ENCODE measurements at regions not wholly inside any gene's neighbourhood (a gene's known extent, or its start where the extent isn't known, plus 50 kb on each side); places are given as distances from the start of the nearest gene placed in this dataset.

DNA sequence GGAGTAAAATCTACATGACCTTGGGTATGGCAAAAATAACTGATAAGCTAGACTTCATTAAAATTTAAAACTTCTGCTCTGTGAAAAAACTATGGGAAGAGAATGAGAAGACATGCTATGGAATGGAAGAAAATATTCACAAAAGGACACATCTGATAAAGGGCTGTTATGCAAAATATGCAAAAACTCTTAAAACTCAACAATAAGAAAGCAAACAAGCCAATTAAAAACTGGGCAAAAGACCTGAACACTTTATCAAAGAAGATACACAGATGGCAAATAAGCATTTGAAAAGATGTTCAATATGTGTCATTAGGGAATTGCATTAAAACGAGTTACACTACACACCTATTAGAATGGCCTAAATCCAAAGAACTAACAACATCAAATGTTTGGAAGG, 439.5 kb downstream of the EFNA5 start:
- H3K9me3 ChIP-seq (ENCODE audit: insufficient read depth, low read depth, low read length), result no peaks in the 10 kb centered on the region
- H3K36me3 ChIP-seq (ENCODE audit: insufficient read depth, low read depth, low read length), result no peaks in the 10 kb centered on the region
- no peak overlapping the region for H3K27ac ChIP-seq (ENCODE audit: low read length)
- no peak overlapping the region for H3K4me3 ChIP-seq (ENCODE audit: low read length)
- H3K4me1 ChIP-seq (ENCODE audit: insufficient read depth, low read length), result no peaks in the 10 kb centered on the region
- no peaks in the 10 kb centered on the region for H3K27me3 ChIP-seq (ENCODE audit: insufficient read depth, low read length)
- no peak overlapping the region for H3K9ac ChIP-seq (ENCODE audit: low read depth, low read length)

- no peaks in the 10 kb centered on the region for H3K27me3 ChIP-seq (ENCODE audit: insufficient read depth, low read length)
- H3K9me3 ChIP-seq (ENCODE audit: insufficient read depth, low read depth, low read length), result no peaks in the 10 kb centered on the region
Observed at GRCh38 chr5:107230367-107230766, 440.4 kb downstream of the EFNA5 start.

DNA sequence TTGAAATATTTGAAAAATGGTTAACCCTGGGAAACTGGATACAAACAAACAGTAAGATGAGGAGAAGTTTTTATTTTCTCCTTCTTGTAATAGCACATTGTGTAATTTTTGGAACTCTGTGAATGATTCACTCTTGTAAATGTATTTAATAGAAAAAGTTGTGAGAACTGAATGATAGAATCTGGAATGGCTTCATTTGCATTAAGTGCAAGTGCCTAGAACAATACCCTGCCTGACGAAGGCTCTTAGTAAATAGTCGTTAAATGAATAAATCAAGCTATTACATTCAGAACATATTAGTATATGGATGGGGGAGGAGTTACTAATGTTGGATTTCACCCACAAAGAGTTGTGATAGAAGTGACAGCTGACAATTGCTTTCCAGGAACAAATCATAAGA, 442.5 kb downstream of the EFNA5 start:
- Histone ChIP-seq H3K36me3 (ENCODE audit: insufficient read depth, low read depth, low read length) (no peaks in the 10 kb centered on the region), H3K9ac (ENCODE audit: low read depth, low read length) (no peak overlapping the region), H3K9me3 (ENCODE audit: insufficient read depth, low read depth, low read length) (no peaks in the 10 kb centered on the region), H3K27me3 (ENCODE audit: insufficient read depth, low read length) (no peaks in the 10 kb centered on the region), H3K4me3 (ENCODE audit: low read length) (no peak overlapping the region), H3K4me1 (ENCODE audit: insufficient read depth, low read length) (no peaks in the 10 kb centered on the region), H3K27ac (ENCODE audit: low read length) (no peak overlapping the region)

More at GRCh38 chr5:107230367-107230766, 440.4 kb downstream of the EFNA5 start:
- Histone ChIP-seq H3K4me3 (ENCODE audit: low read length) (no peak overlapping the region), H3K9ac (ENCODE audit: low read depth, low read length) (no peak overlapping the region), H3K36me3 (ENCODE audit: insufficient read depth, low read depth, low read length) (no peaks in the 10 kb centered on the region), H3K4me1 (ENCODE audit: insufficient read depth, low read length) (no peaks in the 10 kb centered on the region), H3K27ac (ENCODE audit: low read length) (no peak overlapping the region)

- Histone ChIP-seq H3K4me1 (ENCODE audit: insufficient read depth, low read length) (no peaks in the 10 kb centered on the region), H3K27ac (ENCODE audit: low read length) (no peak overlapping the region), H3K9me3 (ENCODE audit: insufficient read depth, low read depth, low read length) (no peaks in the 10 kb centered on the region), H3K36me3 (ENCODE audit: insufficient read depth, low read depth, low read length) (no peaks in the 10 kb centered on the region), H3K4me3 (ENCODE audit: low read length) (no peak overlapping the region), H3K9ac (ENCODE audit: low read depth, low read length) (no peak overlapping the region), H3K27me3 (ENCODE audit: insufficient read depth, low read length) (no peaks in the 10 kb centered on the region)
Observed at GRCh38 chr5:107224272-107224671, 446.5 kb downstream of the EFNA5 start.

DNA sequence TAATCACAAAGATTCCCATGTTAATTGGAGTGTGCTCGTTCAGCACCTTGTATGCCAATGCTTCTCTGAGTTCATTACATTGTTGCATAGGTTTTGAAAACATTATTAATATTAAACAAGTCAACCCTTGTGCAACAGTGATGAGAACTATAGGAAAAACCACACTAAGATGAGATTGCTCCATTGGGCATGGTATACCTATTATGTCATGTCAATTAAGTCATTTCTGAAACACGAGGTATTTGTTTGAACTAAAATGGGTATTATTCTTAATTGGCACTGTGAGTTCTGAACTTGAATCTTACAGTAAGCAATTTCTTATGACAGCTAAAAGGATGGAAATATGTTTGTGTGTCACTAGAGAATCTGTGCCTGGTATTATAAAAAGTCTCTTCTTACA, 447.7 kb downstream of the EFNA5 start:
- H3K36me3 ChIP-seq (ENCODE audit: insufficient read depth, low read depth, low read length), result no peaks in the 10 kb centered on the region
- H3K4me1 ChIP-seq (ENCODE audit: insufficient read depth, low read length), result no peaks in the 10 kb centered on the region
- no peaks in the 10 kb centered on the region for H3K9me3 ChIP-seq (ENCODE audit: insufficient read depth, low read depth, low read length)
- no peak overlapping the region for H3K27ac ChIP-seq (ENCODE audit: low read length)
- H3K4me3 ChIP-seq (ENCODE audit: low read length), result no peak overlapping the region
- H3K27me3 ChIP-seq (ENCODE audit: insufficient read depth, low read length), result no peaks in the 10 kb centered on the region
- H3K9ac ChIP-seq (ENCODE audit: low read depth, low read length), result no peak overlapping the region

GRCh38 chr5:107219993-107220392, 450.7 kb downstream of the EFNA5 start:
- Histone ChIP-seq H3K4me1 (ENCODE audit: insufficient read depth, low read length) (no peaks in the 10 kb centered on the region), H3K27ac (ENCODE audit: low read length) (no peak overlapping the region), H3K27me3 (ENCODE audit: insufficient read depth, low read length) (no peaks in the 10 kb centered on the region), H3K4me3 (ENCODE audit: low read length) (no peak overlapping the region), H3K9me3 (ENCODE audit: insufficient read depth, low read depth, low read length) (no peaks in the 10 kb centered on the region), H3K9ac (ENCODE audit: low read depth, low read length) (no peak overlapping the region), H3K36me3 (ENCODE audit: insufficient read depth, low read depth, low read length) (no peaks in the 10 kb centered on the region)

DNA sequence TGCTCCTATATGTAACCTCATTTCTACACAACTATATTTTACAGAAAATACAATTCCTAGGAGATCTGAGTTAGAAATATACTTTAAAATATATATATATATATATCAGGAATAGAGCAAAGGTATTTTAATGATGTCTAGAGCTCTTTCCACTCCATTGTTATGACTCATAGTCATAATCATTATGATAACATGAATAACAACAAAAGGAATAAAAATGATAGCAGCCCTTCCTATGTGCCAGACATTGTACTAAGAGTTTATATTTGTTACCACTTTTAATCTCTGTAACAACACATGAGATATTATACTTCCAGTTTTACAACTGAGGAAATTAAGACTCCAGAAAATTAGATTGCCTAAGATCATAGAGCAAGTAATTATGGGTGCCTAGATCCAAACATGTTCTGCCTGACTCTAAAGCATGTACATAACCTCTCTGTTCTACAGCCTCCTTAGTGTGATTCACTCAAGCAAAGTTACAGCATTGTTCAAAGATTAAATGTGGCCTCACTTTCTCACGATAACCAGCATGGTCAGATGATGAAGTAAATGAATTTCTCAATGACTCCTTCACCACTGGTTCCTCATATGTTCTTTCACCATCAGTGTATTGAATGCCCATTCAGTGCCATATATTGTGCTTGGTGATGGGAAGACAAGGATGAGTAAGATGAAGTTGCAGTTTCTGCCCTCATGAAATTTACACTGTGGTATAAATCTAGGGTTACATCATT, 452.1 kb downstream of the EFNA5 start:
- no peak overlapping the region for H3K9ac ChIP-seq (ENCODE audit: low read depth, low read length)
- H3K36me3 ChIP-seq (ENCODE audit: insufficient read depth, low read depth, low read length), result no peaks in the 10 kb centered on the region
- no peaks in the 10 kb centered on the region for H3K4me1 ChIP-seq (ENCODE audit: insufficient read depth, low read length)
- H3K27me3 ChIP-seq (ENCODE audit: insufficient read depth, low read length), result no peaks in the 10 kb centered on the region
- no peaks in the 10 kb centered on the region for H3K9me3 ChIP-seq (ENCODE audit: insufficient read depth, low read depth, low read length)
- H3K4me3 ChIP-seq (ENCODE audit: low read length), result no peak overlapping the region
- H3K27ac ChIP-seq (ENCODE audit: low read length), result no peak overlapping the region

GRCh38 chr5:107217721-107218130, 453.0 kb downstream of the EFNA5 start:
- Histone ChIP-seq H3K4me1 (ENCODE audit: insufficient read depth, low read length) (no peaks in the 10 kb centered on the region), H3K27ac (ENCODE audit: low read length) (no peak overlapping the region), H3K9me3 (ENCODE audit: insufficient read depth, low read depth, low read length) (no peaks in the 10 kb centered on the region), H3K9ac (ENCODE audit: low read depth, low read length) (no peak overlapping the region), H3K36me3 (ENCODE audit: insufficient read depth, low read depth, low read length) (no peaks in the 10 kb centered on the region), H3K27me3 (ENCODE audit: insufficient read depth, low read length) (no peaks in the 10 kb centered on the region), H3K4me3 (ENCODE audit: low read length) (no peak overlapping the region)

DNA sequence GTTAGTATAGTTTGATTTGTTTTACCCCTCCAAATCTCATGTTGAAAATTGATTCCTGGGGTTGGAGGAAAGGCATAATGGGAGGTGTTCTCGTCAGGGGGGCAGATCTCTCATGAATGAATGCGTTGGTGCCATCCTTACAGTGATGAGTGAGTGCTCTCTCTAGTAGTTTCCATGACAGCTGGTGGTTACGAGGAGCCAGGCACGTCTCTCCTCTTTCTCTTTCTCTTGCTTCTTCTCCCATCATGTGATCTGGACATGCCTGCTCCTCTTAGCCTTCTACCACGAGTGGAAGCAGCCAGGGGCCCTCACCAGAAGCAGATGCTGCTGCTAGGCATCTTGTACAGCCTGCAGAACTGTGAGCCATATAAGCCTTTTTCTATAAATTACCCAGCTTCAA, 454.1 kb downstream of the EFNA5 start:
- Histone ChIP-seq H3K9ac (ENCODE audit: low read depth, low read length) (no peak overlapping the region), H3K27me3 (ENCODE audit: insufficient read depth, low read length) (no peaks in the 10 kb centered on the region), H3K36me3 (ENCODE audit: insufficient read depth, low read depth, low read length) (no peaks in the 10 kb centered on the region), H3K27ac (ENCODE audit: low read length) (no peak overlapping the region), H3K9me3 (ENCODE audit: insufficient read depth, low read depth, low read length) (no peaks in the 10 kb centered on the region), H3K4me1 (ENCODE audit: insufficient read depth, low read length) (no peaks in the 10 kb centered on the region), H3K4me3 (ENCODE audit: low read length) (no peak overlapping the region)

GRCh38 chr5:107215611-107216010, 455.1 kb downstream of the EFNA5 start:
- Histone ChIP-seq H3K4me3 (ENCODE audit: low read length) (no peak overlapping the region), H3K4me1 (ENCODE audit: insufficient read depth, low read length) (no peaks in the 10 kb centered on the region), H3K9ac (ENCODE audit: low read depth, low read length) (no peak overlapping the region), H3K27ac (ENCODE audit: low read length) (no peak overlapping the region), H3K27me3 (ENCODE audit: insufficient read depth, low read length) (no peaks in the 10 kb centered on the region), H3K36me3 (ENCODE audit: insufficient read depth, low read depth, low read length) (no peaks in the 10 kb centered on the region), H3K9me3 (ENCODE audit: insufficient read depth, low read depth, low read length) (no peaks in the 10 kb centered on the region)

DNA sequence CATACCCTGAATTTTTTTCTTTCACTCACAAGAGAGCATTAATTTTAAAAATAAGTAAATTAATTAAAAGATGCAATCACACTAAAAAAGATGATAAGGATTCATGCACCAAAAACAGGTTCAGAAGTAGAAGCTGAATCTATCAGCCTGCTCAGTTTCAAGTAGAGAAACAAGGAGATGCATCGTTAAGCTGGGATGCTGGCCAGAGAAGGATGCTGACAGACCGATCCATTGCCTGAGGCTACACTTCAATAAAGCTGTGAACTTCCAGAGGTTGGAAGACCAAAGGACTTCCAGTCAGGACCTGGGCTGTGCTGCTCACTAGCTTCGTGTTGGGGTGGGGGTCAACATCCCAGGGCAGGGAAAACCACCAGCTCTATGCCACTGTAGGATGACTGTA, 457.7 kb downstream of the EFNA5 start:
- Histone ChIP-seq H3K9ac (ENCODE audit: low read depth, low read length) (no peak overlapping the region), H3K27me3 (ENCODE audit: insufficient read depth, low read length) (no peaks in the 10 kb centered on the region), H3K9me3 (ENCODE audit: insufficient read depth, low read depth, low read length) (no peaks in the 10 kb centered on the region), H3K27ac (ENCODE audit: low read length) (no peak overlapping the region), H3K4me1 (ENCODE audit: insufficient read depth, low read length) (no peaks in the 10 kb centered on the region), H3K4me3 (ENCODE audit: low read length) (no peak overlapping the region), H3K36me3 (ENCODE audit: insufficient read depth, low read depth, low read length) (no peaks in the 10 kb centered on the region)

- H3K4me3 ChIP-seq (ENCODE audit: low read length), result no peak overlapping the region
- no peaks in the 10 kb centered on the region for H3K36me3 ChIP-seq (ENCODE audit: insufficient read depth, low read depth, low read length)
- H3K9ac ChIP-seq (ENCODE audit: low read depth, low read length), result no peak overlapping the region
- no peaks in the 10 kb centered on the region for H3K9me3 ChIP-seq (ENCODE audit: insufficient read depth, low read depth, low read length)
- no peak overlapping the region for H3K27ac ChIP-seq (ENCODE audit: low read length)
- no peaks in the 10 kb centered on the region for H3K4me1 ChIP-seq (ENCODE audit: insufficient read depth, low read length)
- H3K27me3 ChIP-seq (ENCODE audit: insufficient read depth, low read length), result no peaks in the 10 kb centered on the region
Observed at GRCh38 chr5:107211630-107212029, 459.1 kb downstream of the EFNA5 start.

All from iPS-20b (cell line).